Tibial nerve (tissue), 4 donors: ENCODE measurements at regions not wholly inside any gene's neighbourhood (a gene's known extent, or its start where the extent isn't known, plus 50 kb on each side); places are given as distances from the start of the nearest gene placed in this dataset. TPM values are rescaled to one million over a fixed set of nuclear protein-coding genes. Genes with fewer than 3 reads are reported as not detected.

Experiments
- DNase-seq, 2 donors: peaks; one replicate each; pipeline ENCODE4 v3.0.0-alpha.2; 2019; ENCODE audit warnings: low spot score in 2 of 2
- H3K27ac ChIP-seq, 4 donors: fragments of 200-600 bp; sonication (generic) in 3 of 4; one replicate each; pipeline ENCODE4 v1.5.1; 2017 to 2019; ENCODE audit warnings: mild to moderate bottlenecking in 1 of 4
- H3K27me3 ChIP-seq, 2 donors: fragments of 200-600 bp; sonication (generic) in 1 of 2; one replicate each; pipeline versions ENCODE4 v1.5.1 to v1.6.0; 2017 to 2019
- H3K36me3 ChIP-seq, 3 donors: fragments of 200-600 bp; sonication (generic); one replicate each; pipeline ENCODE4 v1.5.1; 2018 to 2019
- H3K4me1 ChIP-seq, 4 donors: fragments of 200-600 bp; sonication (generic) in 3 of 4; one replicate each; pipeline ENCODE4 v1.5.1; 2017 to 2019
- H3K4me3 ChIP-seq, 4 donors: fragments of 200-600 bp; sonication (generic) in 3 of 4; one replicate each; pipeline ENCODE4 v1.5.1; 2017 to 2019; ENCODE audit warnings: mild to moderate bottlenecking in 1 of 4, moderate library complexity in 1 of 4
- H3K9me3 ChIP-seq, 4 donors: fragments of 200-600 bp; sonication (generic) in 3 of 4; one replicate each; pipeline ENCODE4 v1.5.1; 2017 to 2019
- EP300 ChIP-seq, 2 donors: sonication (generic); formaldehyde crosslinking; IDR thresholded peaks; one replicate each; pipeline ENCODE4 v1.6.1; 2017; ENCODE audit warnings: antibody characterized with exemption in 2 of 2, mild to moderate bottlenecking in 1 of 2
- POLR2A ChIP-seq, 2 donors: fragments of 450-650 bp; IDR thresholded peaks; one replicate each; pipeline ENCODE4 v1.6.1; 2017; ENCODE audit warnings: antibody characterized with exemption in 2 of 2, mild to moderate bottlenecking in 2 of 2, moderate library complexity in 2 of 2
- WGBS, 2 donors: methylation state at CpG; one replicate each; pipeline ENCODE4 v1.1.5; 2018; 5-methylcytosine and 5-hydroxymethylcytosine counted together
- small RNA-seq: library from RNA; depleted of rRNA; stranded (forward); fragments of <200 nt; gene quantifications from one replicate; pipeline ENCODE3, GENCODE V24; 2016
- TF ChIP-seq, protein P1 (sequence below), 5 experiments: fragments of 200-600 bp in 3 of 5; fragments of 450-650 bp in 2 of 5; sonication (generic) in 3 of 5; IDR thresholded peaks; one replicate each; pipeline ENCODE4 v1.5.1; 2016 to 2019; ENCODE audit warnings: antibody characterized with exemption in 5 of 5, mild to moderate bottlenecking in 3 of 5, moderate library complexity in 2 of 5

DNA sequence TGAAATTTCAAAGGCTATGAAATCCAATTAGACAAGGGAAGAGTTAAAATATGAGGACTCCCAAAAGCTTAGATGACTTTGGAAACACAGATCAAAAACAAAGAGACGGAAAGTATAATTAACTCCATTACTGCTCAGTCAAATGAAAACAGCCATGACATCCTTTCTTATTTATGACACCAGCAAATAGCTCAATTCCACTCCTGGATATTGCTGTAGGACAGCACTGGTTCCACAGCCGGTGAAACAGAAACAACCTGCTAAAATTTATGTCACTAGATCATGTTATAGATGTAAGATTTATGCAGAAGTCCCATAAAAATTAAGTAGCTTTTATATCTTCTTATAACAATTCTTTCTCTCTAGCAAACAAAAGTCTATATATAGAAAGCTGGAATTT lies 65.6 kb upstream of the RRP15 start:
- H3K9me3 ChIP-seq: no peaks in the 10 kb centered on the region
- TF ChIP-seq EP300 (IDR thresholded peaks at IDR 0.05): no peak
- no peak for TF ChIP-seq POLR2A (IDR thresholded peaks at IDR 0.05)
- TF ChIP-seq, protein P1, sequence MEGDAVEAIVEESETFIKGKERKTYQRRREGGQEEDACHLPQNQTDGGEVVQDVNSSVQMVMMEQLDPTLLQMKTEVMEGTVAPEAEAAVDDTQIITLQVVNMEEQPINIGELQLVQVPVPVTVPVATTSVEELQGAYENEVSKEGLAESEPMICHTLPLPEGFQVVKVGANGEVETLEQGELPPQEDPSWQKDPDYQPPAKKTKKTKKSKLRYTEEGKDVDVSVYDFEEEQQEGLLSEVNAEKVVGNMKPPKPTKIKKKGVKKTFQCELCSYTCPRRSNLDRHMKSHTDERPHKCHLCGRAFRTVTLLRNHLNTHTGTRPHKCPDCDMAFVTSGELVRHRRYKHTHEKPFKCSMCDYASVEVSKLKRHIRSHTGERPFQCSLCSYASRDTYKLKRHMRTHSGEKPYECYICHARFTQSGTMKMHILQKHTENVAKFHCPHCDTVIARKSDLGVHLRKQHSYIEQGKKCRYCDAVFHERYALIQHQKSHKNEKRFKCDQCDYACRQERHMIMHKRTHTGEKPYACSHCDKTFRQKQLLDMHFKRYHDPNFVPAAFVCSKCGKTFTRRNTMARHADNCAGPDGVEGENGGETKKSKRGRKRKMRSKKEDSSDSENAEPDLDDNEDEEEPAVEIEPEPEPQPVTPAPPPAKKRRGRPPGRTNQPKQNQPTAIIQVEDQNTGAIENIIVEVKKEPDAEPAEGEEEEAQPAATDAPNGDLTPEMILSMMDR (IDR thresholded peaks at IDR 0.05): no peak
- H3K27ac ChIP-seq: no peak overlapping the region
- no peaks in the 10 kb centered on the region for H3K36me3 ChIP-seq
- DNase-seq: no peak
- WGBS, 2 donors: 37 to 38% methylated on average over 2 of the region's 2 CpGs
- H3K4me3 ChIP-seq: no peak overlapping the region
- H3K27me3 ChIP-seq: no peaks in the 10 kb centered on the region
- no peaks in the 10 kb centered on the region for H3K4me1 ChIP-seq

DNA sequence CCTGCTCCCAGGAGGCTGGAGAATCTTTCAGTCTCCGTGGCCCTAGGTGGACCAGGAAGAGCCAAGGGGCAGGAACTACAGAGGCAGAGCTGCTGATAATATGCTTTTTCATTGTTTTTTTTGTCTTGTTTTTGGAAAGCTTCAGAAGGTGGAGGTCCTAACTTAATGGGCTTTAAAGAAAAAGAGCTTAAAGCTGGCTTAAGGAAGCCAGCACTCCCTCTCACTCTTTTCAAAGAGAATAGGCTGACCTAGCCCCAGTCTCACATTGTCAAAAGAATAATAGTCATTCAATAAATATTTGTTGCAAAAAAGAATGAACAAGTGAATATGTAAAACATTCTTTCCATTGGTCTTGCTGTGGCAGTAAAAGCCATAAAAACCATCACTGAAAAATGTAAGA lies 61.0 kb upstream of the RRP15 start:
- no peak for DNase-seq
- H3K27me3 ChIP-seq: no peaks in the 10 kb centered on the region
- TF ChIP-seq POLR2A (IDR thresholded peaks at IDR 0.05) (no peak), EP300 (IDR thresholded peaks at IDR 0.05) (no peak)
- TF ChIP-seq, protein P1 (IDR thresholded peaks at IDR 0.05): no peak
- H3K36me3 ChIP-seq: no peaks in the 10 kb centered on the region
- H3K4me1 ChIP-seq: no peaks in the 10 kb centered on the region
- 77 to 81% methylated on average over 1 of the region's 1 CpG for WGBS, 2 donors
- no peaks in the 10 kb centered on the region for H3K9me3 ChIP-seq
- no peak overlapping the region for H3K4me3 ChIP-seq
- no peak overlapping the region for H3K27ac ChIP-seq

DNA sequence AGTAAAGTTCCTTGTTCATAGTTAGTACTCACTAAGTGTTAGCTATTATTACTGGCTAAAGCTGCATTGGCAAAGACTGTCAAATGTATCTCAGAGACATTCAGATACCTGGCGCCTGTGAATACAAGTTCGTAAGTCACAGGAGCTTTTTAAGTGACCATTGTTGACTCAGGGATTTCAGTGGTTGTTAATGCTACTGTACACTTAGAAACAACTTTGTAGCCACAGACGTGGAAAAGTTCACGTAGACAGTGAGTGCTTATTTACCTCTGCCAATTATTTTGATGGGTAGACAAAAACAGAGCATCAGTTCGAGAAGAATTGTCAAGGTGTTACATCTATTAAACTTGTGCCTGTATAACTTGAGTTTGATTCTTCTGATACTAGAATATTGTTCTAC lies 59.1 kb upstream of the RRP15 start:
- WGBS, 2 donors: 84 to 93% methylated on average over 5 of the region's 5 CpGs
- no peaks in the 10 kb centered on the region for H3K9me3 ChIP-seq
- no peak for TF ChIP-seq POLR2A (IDR thresholded peaks at IDR 0.05)
- no peak for TF ChIP-seq EP300 (IDR thresholded peaks at IDR 0.05)
- TF ChIP-seq, protein P1 (IDR thresholded peaks at IDR 0.05): no peak
- H3K27me3 ChIP-seq: no peaks in the 10 kb centered on the region
- H3K4me3 ChIP-seq: no peak overlapping the region
- H3K27ac ChIP-seq: no peak overlapping the region
- H3K36me3 ChIP-seq: no peaks in the 10 kb centered on the region
- no peaks in the 10 kb centered on the region for H3K4me1 ChIP-seq
- no peak for DNase-seq

Small RNA genes lying in the stretch of these regions (small RNA-seq; reads per million reads assigned to genes)
- not detected for gene RNU1-141P
